ENCODE measurements at regions not wholly inside any gene's neighbourhood (a gene's known extent, or its start where the extent isn't known, plus 50 kb on each side); places are given as distances from the start of the nearest gene placed in this dataset.

DNA sequence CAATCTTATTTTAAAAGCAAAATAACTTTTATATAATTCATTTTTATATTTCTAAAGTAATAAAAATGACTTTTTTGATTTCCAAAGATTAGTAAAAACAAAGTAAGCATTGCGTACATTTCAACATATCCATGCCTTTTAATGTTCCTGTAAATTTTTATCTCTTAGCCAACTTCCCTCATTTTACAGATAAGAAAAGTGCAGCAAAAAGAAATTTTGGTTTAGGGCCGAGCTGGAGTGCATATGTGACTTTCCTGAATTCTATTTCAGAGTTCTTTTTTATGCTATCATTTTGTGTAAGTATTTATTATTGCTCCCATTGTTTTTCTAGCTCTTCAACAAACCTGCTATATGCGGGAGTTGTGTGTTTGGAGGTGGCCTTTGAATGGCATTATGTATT lies 195.3 kb downstream of the NHLRC3 start:
- no peak for TF ChIP-seq CTCF (IDR thresholded peaks at IDR 0.05; ENCODE audit: insufficient read depth in 1 of 2, low read depth in 1 of 2, low read length in 1 of 2, severe bottlenecking in 1 of 2, unreplicated experiment in 1 of 2)
- H3K4me1 Mint-ChIP-seq (ENCODE audit: low read depth, unreplicated experiment): no peaks in the 10 kb centered on the region
- POLR2A ChIA-PET: no interaction called here
- no peaks in the 10 kb centered on the region for H3K36me3 ChIP-seq (ENCODE audit: control insufficient read depth, insufficient read depth, low read length)
- no peaks in the 10 kb centered on the region for H3K27me3 ChIP-seq (replicated peaks; ENCODE audit: control insufficient read depth, insufficient read depth, low read length)
- H3K27me3 Mint-ChIP-seq (ENCODE audit: insufficient read depth, unreplicated experiment): peaks cover 17% of the 10 kb centered on the region
- H3K36me3 Mint-ChIP-seq (ENCODE audit: insufficient read depth, unreplicated experiment): no peaks in the 10 kb centered on the region
- intact Hi-C loops (cut with micrococcal nuclease; ENCODE audit: unreplicated experiment): no loop called here
- no TSS peak for BruUV-seq (replicated peaks)
- no peak overlapping the region for H3K4me3 ChIP-seq (ENCODE audit: low read depth, low read length)
- no peaks in the 10 kb centered on the region for H3K4me1 ChIP-seq
- no peak overlapping the region for H3K4me3 Mint-ChIP-seq (ENCODE audit: unreplicated experiment)
- no peaks in the 10 kb centered on the region for H3K9me3 ChIP-seq
- H3K27ac Mint-ChIP-seq (ENCODE audit: unreplicated experiment): no peak overlapping the region
- H3K9me3 Mint-ChIP-seq (ENCODE audit: unreplicated experiment): no peaks in the 10 kb centered on the region
- DNase-seq: no peak
- CTCF ChIA-PET: no interaction called here

DNA sequence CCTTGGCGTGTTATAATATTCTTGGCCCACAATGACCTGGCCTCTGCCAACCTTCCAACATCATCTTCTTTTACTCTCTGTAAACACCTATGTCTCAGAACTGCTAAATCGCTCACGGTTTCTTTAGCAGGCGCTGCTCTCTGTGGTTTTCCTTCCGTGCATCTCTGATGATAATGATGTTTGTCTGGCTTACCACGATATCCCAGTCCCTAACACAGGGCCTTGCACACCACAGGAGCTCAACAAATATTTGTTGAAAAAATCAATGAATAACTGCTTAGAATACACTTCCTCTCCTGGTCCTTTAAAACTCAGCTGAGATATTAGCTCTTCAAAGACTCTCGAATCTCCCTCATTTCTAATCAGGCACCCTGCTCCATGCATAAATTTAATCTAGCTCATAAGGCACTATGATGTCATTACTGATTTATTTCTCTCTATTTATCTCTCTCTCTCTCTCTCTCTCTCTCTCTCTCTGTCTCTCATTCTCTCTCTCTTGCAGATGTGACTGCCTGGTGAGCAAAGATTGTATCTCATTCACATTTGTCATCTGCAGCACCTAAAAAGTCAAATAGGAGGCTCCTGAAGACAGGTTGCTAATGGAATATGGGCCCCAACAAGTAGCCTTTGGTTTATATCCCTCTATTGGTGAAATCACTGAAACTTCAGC lies 206.4 kb downstream of the NHLRC3 start:
- ChIA-PET POLR2A (no interaction called here), CTCF (no interaction called here)
- intact Hi-C loops (cut with micrococcal nuclease; ENCODE audit: unreplicated experiment): no loop called here
- Mint-ChIP-seq H3K4me3 (ENCODE audit: unreplicated experiment) (no peak overlapping the region), H3K9me3 (ENCODE audit: unreplicated experiment) (no peaks in the 10 kb centered on the region), H3K27me3 (ENCODE audit: insufficient read depth, unreplicated experiment) (peaks cover 9% of the 10 kb centered on the region), H3K27ac (ENCODE audit: unreplicated experiment) (no peak overlapping the region), H3K4me1 (ENCODE audit: low read depth, unreplicated experiment) (peaks cover 8% of the 10 kb centered on the region), H3K36me3 (ENCODE audit: insufficient read depth, unreplicated experiment) (no peaks in the 10 kb centered on the region)
- no peak for TF ChIP-seq CTCF (IDR thresholded peaks at IDR 0.05; ENCODE audit: insufficient read depth in 1 of 2, low read depth in 1 of 2, low read length in 1 of 2, severe bottlenecking in 1 of 2, unreplicated experiment in 1 of 2)
- Histone ChIP-seq H3K9me3 (no peaks in the 10 kb centered on the region), H3K36me3 (ENCODE audit: control insufficient read depth, insufficient read depth, low read length) (no peaks in the 10 kb centered on the region), H3K4me1 (no peaks in the 10 kb centered on the region), H3K4me3 (ENCODE audit: low read depth, low read length) (no peak overlapping the region), H3K27me3 (replicated peaks; ENCODE audit: control insufficient read depth, insufficient read depth, low read length) (no peaks in the 10 kb centered on the region)
- DNase-seq: peak in 1 of 2 experiments; percentile 4
- BruUV-seq (replicated peaks): no TSS peak

- H3K4me3 Mint-ChIP-seq (ENCODE audit: unreplicated experiment): no peak overlapping the region
- peaks cover 8% of the 10 kb centered on the region for H3K4me1 Mint-ChIP-seq (ENCODE audit: low read depth, unreplicated experiment)
- POLR2A ChIA-PET: no interaction called here
- H3K27me3 Mint-ChIP-seq (ENCODE audit: insufficient read depth, unreplicated experiment): peaks cover 7% of the 10 kb centered on the region
- no peak overlapping the region for H3K27ac Mint-ChIP-seq (ENCODE audit: unreplicated experiment)
- H3K36me3 Mint-ChIP-seq (ENCODE audit: insufficient read depth, unreplicated experiment): no peaks in the 10 kb centered on the region
- H3K4me1 ChIP-seq: no peaks in the 10 kb centered on the region
- no peaks in the 10 kb centered on the region for H3K27me3 ChIP-seq (replicated peaks; ENCODE audit: control insufficient read depth, insufficient read depth, low read length)
- CTCF ChIA-PET: no interaction called here
- H3K4me3 ChIP-seq (ENCODE audit: low read depth, low read length): no peak overlapping the region
- no peak for DNase-seq
- BruUV-seq (replicated peaks): no TSS peak
- H3K9me3 Mint-ChIP-seq (ENCODE audit: unreplicated experiment): no peaks in the 10 kb centered on the region
- H3K9me3 ChIP-seq: no peaks in the 10 kb centered on the region
- H3K36me3 ChIP-seq (ENCODE audit: control insufficient read depth, insufficient read depth, low read length): no peaks in the 10 kb centered on the region
- TF ChIP-seq CTCF (IDR thresholded peaks at IDR 0.05; ENCODE audit: insufficient read depth in 1 of 2, low read depth in 1 of 2, low read length in 1 of 2, severe bottlenecking in 1 of 2, unreplicated experiment in 1 of 2): no peak
- intact Hi-C loops (cut with micrococcal nuclease; ENCODE audit: unreplicated experiment): no loop called here
These were observed 207.4 kb downstream of the NHLRC3 start for GRCh38 chr13:39245688-39246087.

Data from Caco-2 (cell line).